ENCODE measurements at regions not wholly inside any gene's neighbourhood (a gene's known extent, or its start where the extent isn't known, plus 50 kb on each side); places are given as distances from the start of the nearest gene placed in this dataset.

- no peak for TF ChIP-seq CTCF (conservative IDR thresholded peaks at IDR 0.05 in 1 of 2, IDR thresholded peaks at IDR 0.05 in 1 of 2; ENCODE audit: extremely low read depth in 1 of 2, insufficient read depth in 1 of 2, low read depth in 1 of 2, low read length in 2 of 2)
- TF ChIP-seq EZH2 (IDR thresholded peaks at IDR 0.05; ENCODE audit: borderline replicate concordance, low read length): no peak
These were observed 553.9 kb downstream of the SPRY1 start for GRCh38 chr4:123950530-123950929.
